HepG2 (cell line): ENCODE measurements at regions not wholly inside any gene's neighbourhood (a gene's known extent, or its start where the extent isn't known, plus 50 kb on each side); places are given as distances from the start of the nearest gene placed in this dataset.

Experiments used
- ATAC-seq: fragments of 200-7000 bp; cut with Tn5 transposase; 3 replicates; pipeline ENCODE4 v1.9.1; 2020; ENCODE audit warnings: mild to moderate bottlenecking, moderate library complexity
- BruUV-seq: library from RNA; stranded (reverse); fragments of 400-500 nt; replicated peaks from 2 replicates; lab custom pipeline; 2021; lab: Mats Ljungman, UMichigan
- CTCF ChIA-PET: fragments of 300-600 bp; formaldehyde crosslinking; extraction: SDS; loops from one replicate; lab custom pipeline; 2021; ENCODE audit warnings: low total read pairs, inconsistent platforms, low intra/inter-chr PET ratio; lab: Yijun Ruan, JAX
- POLR2A ChIA-PET: fragments of 350-600 bp; sonication (Branson Sonifier 250); formaldehyde crosslinking; loops from one replicate; lab custom pipeline; 2020; ENCODE audit warnings: antibody characterized with exemption, inconsistent platforms; lab: Yijun Ruan, JAX
- DNase-seq: peaks from one replicate; pipeline ENCODE4 v3.0.0-alpha.2; 2015; ENCODE audit warnings: low spot score
- FAIRE-seq: peaks from 3 replicates; lab custom pipeline; 2011; peaks lifted over from hg19 to GRCh38; lab: Jason Lieb, UNC
- H2AFZ ChIP-seq: one replicate; pipeline ENCODE4 v1.6.1; 2011; ENCODE audit warnings: low read length, inconsistent platforms
- H3K27ac ChIP-seq: fragments of 300-600 bp; 3 replicates; pipeline ENCODE4 v1.8.0; 2011; ENCODE audit warnings: mixed run types, mild to moderate bottlenecking, mixed read lengths, low read length, inconsistent platforms; ENCODE audit not compliant: insufficient read depth; ENCODE audit errors: extremely low read length
- H3K27me3 ChIP-seq, 2 experiments: fragments of 200-600 bp in 1 of 2; 2 replicates in 1 of 2; 3 replicates in 1 of 2; pipeline versions ENCODE4 v1.6.0 to v1.8.0; 2011; ENCODE audit warnings: low read length in 2 of 2, mild to moderate bottlenecking in 2 of 2, moderate library complexity in 2 of 2, inconsistent platforms in 1 of 2; ENCODE audit not compliant: insufficient read depth in 2 of 2, control insufficient read depth in 1 of 2
- H3K36me3 ChIP-seq, 2 experiments: fragments of 200-600 bp in 1 of 2; replicated peaks in 1 of 2; 2 replicates in 1 of 2; 3 replicates in 1 of 2; pipeline versions ENCODE4 v1.5.1 to v1.8.0; 2011; ENCODE audit warnings: low read length in 2 of 2, inconsistent platforms in 1 of 2; ENCODE audit not compliant: insufficient read depth in 2 of 2, control insufficient read depth in 1 of 2
- H3K4me1 ChIP-seq: 2 replicates; pipeline ENCODE4 v1.5.1; 2012; ENCODE audit warnings: low read length, inconsistent platforms; ENCODE audit not compliant: insufficient read depth
- H3K4me2 ChIP-seq: 2 replicates; pipeline ENCODE4 v1.6.0; 2011; ENCODE audit warnings: low read depth, low read length, inconsistent platforms
- H3K4me3 ChIP-seq, 3 experiments: fragments of 200-600 bp in 1 of 3; sonication (generic), shearing (Covaris generic) in 1 of 3; replicated peaks in 1 of 3; 2 replicates each; pipeline ENCODE4 v1.5.1; 2011 to 2016; ENCODE audit warnings: low read length in 3 of 3, inconsistent platforms in 2 of 3, low read depth in 2 of 3, mild to moderate bottlenecking in 2 of 3, control low read depth in 1 of 3, mixed read lengths in 1 of 3; ENCODE audit not compliant: insufficient read depth in 1 of 3
- H3K79me2 ChIP-seq: one replicate; pipeline ENCODE4 v1.6.1; 2011; ENCODE audit warnings: low read length, inconsistent platforms; ENCODE audit not compliant: insufficient read depth
- H3K9ac ChIP-seq: 2 replicates; pipeline ENCODE4 v1.6.0; 2011; ENCODE audit warnings: mild to moderate bottlenecking, low read depth, low read length, inconsistent platforms; ENCODE audit not compliant: insufficient read depth
- H3K9me3 ChIP-seq: 2 replicates; pipeline ENCODE4 v1.5.1; 2012; ENCODE audit warnings: mild to moderate bottlenecking, low read length
- H4K20me1 ChIP-seq: 2 replicates; pipeline ENCODE4 v1.6.0; 2011; ENCODE audit warnings: inconsistent platforms, mild to moderate bottlenecking, low read length, moderate library complexity; ENCODE audit not compliant: insufficient read depth
- CEBPB ChIP-seq: IDR thresholded peaks from 2 replicates; pipeline ENCODE4 v1.6.1; 2011; ENCODE audit warnings: low read depth, low read length, improper control_type of control experiment, borderline replicate concordance
- ELF4 ChIP-seq: sonication (generic); formaldehyde crosslinking; IDR thresholded peaks from 2 replicates; pipeline ENCODE4 v1.5.0; 2020; ENCODE audit warnings: missing genetic modification reagents, mild to moderate bottlenecking, moderate library complexity, borderline replicate concordance
- JARID2 ChIP-seq: sonication (generic); formaldehyde crosslinking; IDR thresholded peaks from 2 replicates; pipeline ENCODE4 v1.8.1; 2023; ENCODE audit warnings: missing genetic modification reagents, inconsistent platforms; ENCODE audit not compliant: insufficient replicate concordance
- SMAD3 ChIP-seq: sonication (generic); formaldehyde crosslinking; IDR thresholded peaks from 2 replicates; pipeline ENCODE4 v1.4.0; 2020; ENCODE audit warnings: missing genetic modification reagents
- TARDBP ChIP-seq: sonication (generic); formaldehyde crosslinking; IDR thresholded peaks from 2 replicates; pipeline ENCODE4 v1.8.0; 2022; ENCODE audit warnings: mild to moderate bottlenecking, missing genetic modification reagents
- ZNF382 ChIP-seq: sonication (generic); formaldehyde crosslinking; IDR thresholded peaks from 2 replicates; pipeline ENCODE4 v1.5.0; 2020; ENCODE audit warnings: missing genetic modification reagents, mild to moderate bottlenecking, borderline replicate concordance
- ZNF451 ChIP-seq: sonication (generic); formaldehyde crosslinking; IDR thresholded peaks from 2 replicates; pipeline ENCODE4 v1.5.0; 2020; ENCODE audit warnings: mild to moderate bottlenecking, missing genetic modification reagents
- ZNF747 ChIP-seq: sonication (generic); formaldehyde crosslinking; IDR thresholded peaks from 2 replicates; pipeline ENCODE4 v1.8.1; 2023; ENCODE audit warnings: missing genetic modification reagents, mild to moderate bottlenecking, borderline replicate concordance
- ZNF839 ChIP-seq: sonication (generic); formaldehyde crosslinking; IDR thresholded peaks from 2 replicates; pipeline ENCODE4 v1.4.0; 2020; ENCODE audit warnings: missing genetic modification reagents, mild to moderate bottlenecking, borderline replicate concordance
- WGBS: methylation state at CpG from one replicate; pipeline ENCODE4 v1.1.6; 2017; ENCODE audit warnings: low lambda C conversion rate; 5-methylcytosine and 5-hydroxymethylcytosine counted together
- in situ Hi-C: cut with HindIII; loops from 2 replicates; pipeline ENCODE4 v1.10.0; 2017; ENCODE audit warnings: low pct_unique_long_range_greater_than_20kb; ENCODE audit not compliant: extremely low pct_ligation_motif_present
- intact Hi-C: fragments of 100-400 bp; cut with micrococcal nuclease; formaldehyde crosslinking; loops from one replicate; pipeline ENCODE4 v1.10.0; 2022; ENCODE audit not compliant: unreplicated experiment
- TF ChIP-seq, protein P1 (sequence below): sonication (generic); formaldehyde crosslinking; IDR thresholded peaks from 2 replicates; pipeline ENCODE4 v1.4.0; 2020; ENCODE audit warnings: mild to moderate bottlenecking, missing genetic modification reagents
- TF ChIP-seq, protein P2 (sequence below): sonication (generic); formaldehyde crosslinking; IDR thresholded peaks from 2 replicates; pipeline ENCODE4 v1.5.1; 2020; ENCODE audit warnings: mild to moderate bottlenecking, missing genetic modification reagents, borderline replicate concordance

- in situ Hi-C loops, result no loop called here
- Histone ChIP-seq H3K4me3 (no peak overlapping the region), H3K9ac (no peak overlapping the region), H3K27me3 (no peaks in the 10 kb centered on the region), H3K79me2 (no peaks in the 10 kb centered on the region), H3K27ac (no peak overlapping the region), H2AFZ (no peak overlapping the region), H3K4me1 (no peaks in the 10 kb centered on the region; the same call in 1 of the 2 replicates), H3K4me2 (no peak overlapping the region), H3K36me3 (no peaks in the 10 kb centered on the region), H4K20me1 (no peaks in the 10 kb centered on the region), H3K9me3 (no peaks in the 10 kb centered on the region)
- no TSS peak for BruUV-seq
- TF ChIP-seq ZNF839, result no peak
- TF ChIP-seq ZNF747 (CRISPR knock-in tag), result no peak
- no peak for TF ChIP-seq SMAD3 (CRISPR knock-in tag)
- TF ChIP-seq, protein P1, sequence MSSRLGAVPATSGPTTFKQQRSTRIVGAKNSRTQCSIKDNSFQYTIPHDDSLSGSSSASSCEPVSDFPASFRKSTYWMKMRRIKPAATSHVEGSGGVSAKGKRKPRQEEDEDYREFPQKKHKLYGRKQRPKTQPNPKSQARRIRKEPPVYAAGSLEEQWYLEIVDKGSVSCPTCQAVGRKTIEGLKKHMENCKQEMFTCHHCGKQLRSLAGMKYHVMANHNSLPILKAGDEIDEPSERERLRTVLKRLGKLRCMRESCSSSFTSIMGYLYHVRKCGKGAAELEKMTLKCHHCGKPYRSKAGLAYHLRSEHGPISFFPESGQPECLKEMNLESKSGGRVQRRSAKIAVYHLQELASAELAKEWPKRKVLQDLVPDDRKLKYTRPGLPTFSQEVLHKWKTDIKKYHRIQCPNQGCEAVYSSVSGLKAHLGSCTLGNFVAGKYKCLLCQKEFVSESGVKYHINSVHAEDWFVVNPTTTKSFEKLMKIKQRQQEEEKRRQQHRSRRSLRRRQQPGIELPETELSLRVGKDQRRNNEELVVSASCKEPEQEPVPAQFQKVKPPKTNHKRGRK, result no peak
- no peak for TF ChIP-seq ZNF382 (CRISPR knock-in tag)
- no peak for TF ChIP-seq ZNF451 (CRISPR knock-in tag)
- no peak for TF ChIP-seq TARDBP (CRISPR knock-in tag)
- TF ChIP-seq JARID2 (CRISPR knock-in tag), result no peak
- intact Hi-C loops, result no loop called here
- DNase-seq (no peak), ATAC-seq (no peak), FAIRE-seq (no peak)
- ChIA-PET POLR2A (no interaction called here), CTCF (no interaction called here)
- 16% methylated on average over 3 of the region's 3 CpGs for WGBS
These were observed 174.1 kb upstream of the BET1 start for GRCh38 chr7:94178230-94178629.

DNA sequence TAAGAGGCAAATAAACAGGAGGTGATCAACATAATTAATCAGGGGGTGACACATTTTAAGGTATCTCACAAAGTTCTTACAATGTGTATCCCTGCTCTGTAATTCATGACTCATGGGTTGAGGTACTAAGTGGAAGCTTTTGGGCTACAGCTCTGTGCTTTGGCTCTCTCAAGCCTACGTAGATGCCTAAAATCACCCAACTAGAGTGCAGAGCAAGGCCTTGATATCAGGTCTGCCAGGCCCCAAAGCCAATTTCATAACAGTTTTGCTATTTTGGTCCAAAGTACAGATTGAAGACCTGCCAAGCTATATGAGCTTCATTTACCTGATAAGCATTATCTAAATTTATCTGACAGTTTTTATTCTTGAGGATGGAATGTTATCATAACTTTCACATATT lies 175.3 kb upstream of the BET1 start:
- H3K4me1 ChIP-seq, result no peaks in the 10 kb centered on the region; the same call in 1 of the 2 replicates
- no peaks in the 10 kb centered on the region for H3K36me3 ChIP-seq
- H3K9ac ChIP-seq, result no peak overlapping the region
- no peak overlapping the region for H2AFZ ChIP-seq
- no peaks in the 10 kb centered on the region for H3K79me2 ChIP-seq
- H3K9me3 ChIP-seq, result no peaks in the 10 kb centered on the region
- DNase-seq (no peak), ATAC-seq (no peak), FAIRE-seq (no peak)
- H3K4me3 ChIP-seq, result no peak overlapping the region
- BruUV-seq, result no TSS peak
- no peak overlapping the region for H3K27ac ChIP-seq
- no peaks in the 10 kb centered on the region for H3K27me3 ChIP-seq
- H3K4me2 ChIP-seq, result no peak overlapping the region
- WGBS, result 63% methylated on average over 1 of the region's 1 CpG
- POLR2A ChIA-PET, result no interaction called here
- in situ Hi-C loops (no loop called here), intact Hi-C loops (no loop called here)
- no peaks in the 10 kb centered on the region for H4K20me1 ChIP-seq
- CTCF ChIA-PET, result no interaction called here
- TF ChIP-seq ELF4 (CRISPR knock-in tag), result no peak
- TF ChIP-seq, protein P2, sequence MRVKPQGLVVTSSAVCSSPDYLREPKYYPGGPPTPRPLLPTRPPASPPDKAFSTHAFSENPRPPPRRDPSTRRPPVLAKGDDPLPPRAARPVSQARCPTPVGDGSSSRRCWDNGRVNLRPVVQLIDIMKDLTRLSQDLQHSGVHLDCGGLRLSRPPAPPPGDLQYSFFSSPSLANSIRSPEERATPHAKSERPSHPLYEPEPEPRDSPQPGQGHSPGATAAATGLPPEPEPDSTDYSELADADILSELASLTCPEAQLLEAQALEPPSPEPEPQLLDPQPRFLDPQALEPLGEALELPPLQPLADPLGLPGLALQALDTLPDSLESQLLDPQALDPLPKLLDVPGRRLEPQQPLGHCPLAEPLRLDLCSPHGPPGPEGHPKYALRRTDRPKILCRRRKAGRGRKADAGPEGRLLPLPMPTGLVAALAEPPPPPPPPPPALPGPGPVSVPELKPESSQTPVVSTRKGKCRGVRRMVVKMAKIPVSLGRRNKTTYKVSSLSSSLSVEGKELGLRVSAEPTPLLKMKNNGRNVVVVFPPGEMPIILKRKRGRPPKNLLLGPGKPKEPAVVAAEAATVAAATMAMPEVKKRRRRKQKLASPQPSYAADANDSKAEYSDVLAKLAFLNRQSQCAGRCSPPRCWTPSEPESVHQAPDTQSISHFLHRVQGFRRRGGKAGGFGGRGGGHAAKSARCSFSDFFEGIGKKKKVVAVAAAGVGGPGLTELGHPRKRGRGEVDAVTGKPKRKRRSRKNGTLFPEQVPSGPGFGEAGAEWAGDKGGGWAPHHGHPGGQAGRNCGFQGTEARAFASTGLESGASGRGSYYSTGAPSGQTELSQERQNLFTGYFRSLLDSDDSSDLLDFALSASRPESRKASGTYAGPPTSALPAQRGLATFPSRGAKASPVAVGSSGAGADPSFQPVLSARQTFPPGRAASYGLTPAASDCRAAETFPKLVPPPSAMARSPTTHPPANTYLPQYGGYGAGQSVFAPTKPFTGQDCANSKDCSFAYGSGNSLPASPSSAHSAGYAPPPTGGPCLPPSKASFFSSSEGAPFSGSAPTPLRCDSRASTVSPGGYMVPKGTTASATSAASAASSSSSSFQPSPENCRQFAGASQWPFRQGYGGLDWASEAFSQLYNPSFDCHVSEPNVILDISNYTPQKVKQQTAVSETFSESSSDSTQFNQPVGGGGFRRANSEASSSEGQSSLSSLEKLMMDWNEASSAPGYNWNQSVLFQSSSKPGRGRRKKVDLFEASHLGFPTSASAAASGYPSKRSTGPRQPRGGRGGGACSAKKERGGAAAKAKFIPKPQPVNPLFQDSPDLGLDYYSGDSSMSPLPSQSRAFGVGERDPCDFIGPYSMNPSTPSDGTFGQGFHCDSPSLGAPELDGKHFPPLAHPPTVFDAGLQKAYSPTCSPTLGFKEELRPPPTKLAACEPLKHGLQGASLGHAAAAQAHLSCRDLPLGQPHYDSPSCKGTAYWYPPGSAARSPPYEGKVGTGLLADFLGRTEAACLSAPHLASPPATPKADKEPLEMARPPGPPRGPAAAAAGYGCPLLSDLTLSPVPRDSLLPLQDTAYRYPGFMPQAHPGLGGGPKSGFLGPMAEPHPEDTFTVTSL (CRISPR knock-in tag), result no peak
- no peak for TF ChIP-seq CEBPB
